ENCODE measurements at regions not wholly inside any gene's neighbourhood (a gene's known extent, or its start where the extent isn't known, plus 50 kb on each side); places are given as distances from the start of the nearest gene placed in this dataset.

- intact Hi-C loops (cut with DNase I): no loop called here
- peaks cover 0 to 5% (median 0%) of the 10 kb centered on the region in 11 donors for H3K9me3 ChIP-seq
- no peak overlapping the region for H3K4me3 ChIP-seq
- peaks cover 0 to 67% (median 0%) of the 10 kb centered on the region in 7 donors for H3K27me3 ChIP-seq
- no peak for TF ChIP-seq CTCF (IDR thresholded peaks at IDR 0.05)
- no peak overlapping the region for H3K27ac ChIP-seq
- H3K36me3 ChIP-seq: no peaks in the 10 kb centered on the region
- WGBS, 2 donors: 79 to 81% methylated on average over 2 of the region's 2 CpGs
- H3K4me1 ChIP-seq: no peaks in the 10 kb centered on the region
- ATAC-seq: no peak
- DNase-seq: no peak
These were observed 288.0 kb upstream of the TNP1 start for GRCh38 chr2:217147818-217148217.

GRCh38 chr2:217146956-217147355, 287.1 kb upstream of the TNP1 start:
- ATAC-seq (no peak), DNase-seq (no peak)
- TF ChIP-seq CTCF (IDR thresholded peaks at IDR 0.05): no peak
- 90% methylated on average over 4 of the region's 4 CpGs for WGBS, 2 donors
- Histone ChIP-seq H3K27ac (no peak overlapping the region), H3K4me3 (no peak overlapping the region), H3K9me3 (peaks cover 0 to 14% (median 4%) of the 10 kb centered on the region in 11 donors), H3K4me1 (no peaks in the 10 kb centered on the region), H3K36me3 (no peaks in the 10 kb centered on the region), H3K27me3 (peaks cover 0 to 65% (median 0%) of the 10 kb centered on the region in 7 donors)
- intact Hi-C loops (cut with DNase I): no loop called here

- H3K36me3 ChIP-seq: no peaks in the 10 kb centered on the region
- no peak overlapping the region for H3K27ac ChIP-seq
- H3K4me1 ChIP-seq: no peaks in the 10 kb centered on the region
- peaks cover 0 to 56% (median 23%) of the 10 kb centered on the region in 11 donors for H3K9me3 ChIP-seq
- ATAC-seq (no peak), DNase-seq (no peak)
- intact Hi-C loops (cut with DNase I): no loop called here
- WGBS, 2 donors: 77 to 80% methylated on average over 3 of the region's 3 CpGs
- no peak overlapping the region for H3K4me3 ChIP-seq
- peak in 7 of 9 donors; percentile 18 to 55 (median 44) for TF ChIP-seq CTCF (IDR thresholded peaks at IDR 0.05)
- peaks cover 0 to 28% (median 0%) of the 10 kb centered on the region in 7 donors for H3K27me3 ChIP-seq
These were observed 282.9 kb upstream of the TNP1 start for GRCh38 chr2:217142649-217143266.

- TF ChIP-seq CTCF (IDR thresholded peaks at IDR 0.05): no peak
- H3K27me3 ChIP-seq: no peaks in the 10 kb centered on the region
- no peak for DNase-seq
- peaks cover 0 to 97% (median 23%) of the 10 kb centered on the region in 11 donors for H3K9me3 ChIP-seq
- 91 to 92% methylated on average over 4 of the region's 4 CpGs for WGBS, 2 donors
- H3K4me3 ChIP-seq: no peak overlapping the region
- H3K36me3 ChIP-seq: no peaks in the 10 kb centered on the region
- no peak for ATAC-seq
- intact Hi-C loops (cut with DNase I): no loop called here
- no peak overlapping the region for H3K27ac ChIP-seq
- no peaks in the 10 kb centered on the region for H3K4me1 ChIP-seq
These were observed 278.4 kb upstream of the TNP1 start for GRCh38 chr2:217138284-217138683.
